ENCODE measurements at regions not wholly inside any gene's neighbourhood (a gene's known extent, or its start where the extent isn't known, plus 50 kb on each side); places are given as distances from the start of the nearest gene placed in this dataset.

DNA sequence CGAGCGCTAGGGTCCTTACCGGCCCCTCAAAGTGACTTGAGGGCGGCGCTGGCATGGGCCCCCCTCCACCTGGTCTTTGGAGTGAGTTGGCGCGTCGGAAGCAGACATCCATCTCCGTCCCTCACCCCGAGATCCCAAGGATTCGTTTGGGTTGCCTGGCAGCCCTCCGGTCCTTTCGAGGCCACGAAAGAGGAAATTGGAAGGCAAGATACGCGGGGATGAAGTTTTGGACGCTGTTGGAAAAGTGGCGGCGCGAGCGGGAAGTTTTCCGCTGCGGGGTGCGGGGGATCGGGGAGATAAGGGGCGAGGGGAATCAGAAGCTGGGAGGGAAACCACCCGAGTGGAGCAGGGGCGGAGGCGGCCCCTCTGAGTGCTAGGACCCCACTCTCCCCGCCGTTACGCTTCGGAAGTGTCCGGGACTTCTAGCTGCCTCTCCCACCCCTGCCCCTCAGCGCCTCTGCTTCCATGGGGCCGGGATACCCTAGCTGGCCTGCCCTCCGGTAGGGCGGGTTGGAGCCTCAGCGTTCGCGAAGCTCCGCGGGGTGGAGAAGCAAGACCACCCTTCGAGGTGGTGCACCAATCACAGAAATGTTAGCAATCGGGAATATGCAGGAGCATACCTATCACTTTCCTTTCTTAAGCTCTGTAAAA, 57.8 kb downstream of the FRMPD3 start:
- ATAC-seq (no peak; a peak in 1 of 6 replicates), FAIRE-seq (no peak), DNase-seq (ENCODE audit: low read depth in 1 of 2, low spot score in 1 of 2) (no peak)
- H3K4me3 ChIP-seq: peak overlapping the region; percentile 33; the same call in 2 of the 3 replicates
- TF ChIP-seq GATA3 (IDR thresholded peaks at IDR 0.05; ENCODE audit: borderline replicate concordance) (no peak), EHF (CRISPR knock-in tag; IDR thresholded peaks at IDR 0.05) (no peak), POLR2A (IDR thresholded peaks at IDR 0.05; ENCODE audit: low read length) (no peak), HMGXB4 (CRISPR knock-in tag; IDR thresholded peaks at IDR 0.05; ENCODE audit: borderline replicate concordance) (no peak), EHMT2 (IDR thresholded peaks at IDR 0.05; ENCODE audit: low read depth) (no peak), HEYL (CRISPR knock-in tag; IDR thresholded peaks at IDR 0.05) (no peak)
- H3K27ac ChIP-seq: no peak overlapping the region
- no peaks in the 10 kb centered on the region for H3K9me3 ChIP-seq
- H3K4me2 ChIP-seq: peak overlapping the region; percentile 75
- WGBS (ENCODE audit: missing lambda C conversion rate): 59% methylated on average over 35 of the region's 45 CpGs
- peaks cover 10% of the 10 kb centered on the region; the same call in 2 of the 3 replicates for H3K4me1 ChIP-seq
- POLR2A ChIA-PET: no interaction called here
- CTCF ChIA-PET: no interaction called here

DNA sequence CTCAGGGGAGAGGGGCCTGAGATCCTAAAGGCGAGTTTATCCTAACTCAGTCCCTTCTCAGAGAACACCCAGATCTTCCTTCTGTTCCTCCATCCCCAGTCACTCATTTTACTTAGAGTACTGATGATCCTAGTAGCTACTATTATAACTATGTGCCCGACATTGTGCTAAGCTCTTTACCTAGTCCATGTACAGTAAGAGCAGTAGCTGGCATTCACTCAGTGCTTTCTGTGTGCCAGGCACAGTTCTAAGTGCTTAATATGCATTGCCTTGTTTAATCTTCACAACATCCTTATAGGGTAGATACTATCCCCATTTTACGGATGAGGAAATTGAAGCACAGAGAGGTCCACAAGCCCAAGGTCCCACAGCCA, 58.3 kb downstream of the FRMPD3 start:
- TF ChIP-seq HOXB13 (CRISPR knock-in tag; IDR thresholded peaks at IDR 0.05; ENCODE audit: low read depth) (no peak), EHF (CRISPR knock-in tag; IDR thresholded peaks at IDR 0.05) (no peak), E2F6 (IDR thresholded peaks at IDR 0.05; ENCODE audit: borderline replicate concordance, low read depth) (no peak), TFCP2L1 (CRISPR knock-in tag; IDR thresholded peaks at IDR 0.05) (no peak), SREBF2 (IDR thresholded peaks at IDR 0.05) (no peak), ZC3H11A (IDR thresholded peaks at IDR 0.05) (no peak), FOXS1 (CRISPR knock-in tag; IDR thresholded peaks at IDR 0.05) (no peak), FOSB (CRISPR knock-in tag; IDR thresholded peaks at IDR 0.05) (no peak), RAD21 (conservative IDR thresholded peaks at IDR 0.05 in 1 of 2, IDR thresholded peaks at IDR 0.05 in 1 of 2) (no peak), HOXA7 (CRISPR knock-in tag; IDR thresholded peaks at IDR 0.05) (no peak), EHMT2 (IDR thresholded peaks at IDR 0.05; ENCODE audit: low read depth) (no peak), NR3C1 (IDR thresholded peaks at IDR 0.05) (no peak), KDM5A (IDR thresholded peaks at IDR 0.05) (no peak), GATA3 (IDR thresholded peaks at IDR 0.05; ENCODE audit: borderline replicate concordance) (no peak), MAZ (IDR thresholded peaks at IDR 0.05; ENCODE audit: borderline replicate concordance, low read depth, low read length) (no peak), ZSCAN20 (CRISPR knock-in tag; IDR thresholded peaks at IDR 0.05) (no peak), CHD2 (IDR thresholded peaks at IDR 0.05; ENCODE audit: low read length, partially characterized antibody) (no peak), MAFK (IDR thresholded peaks at IDR 0.05; ENCODE audit: partially characterized antibody) (no peak)
- TF ChIP-seq, protein P1, sequence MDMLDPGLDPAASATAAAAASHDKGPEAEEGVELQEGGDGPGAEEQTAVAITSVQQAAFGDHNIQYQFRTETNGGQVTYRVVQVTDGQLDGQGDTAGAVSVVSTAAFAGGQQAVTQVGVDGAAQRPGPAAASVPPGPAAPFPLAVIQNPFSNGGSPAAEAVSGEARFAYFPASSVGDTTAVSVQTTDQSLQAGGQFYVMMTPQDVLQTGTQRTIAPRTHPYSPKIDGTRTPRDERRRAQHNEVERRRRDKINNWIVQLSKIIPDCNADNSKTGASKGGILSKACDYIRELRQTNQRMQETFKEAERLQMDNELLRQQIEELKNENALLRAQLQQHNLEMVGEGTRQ (IDR thresholded peaks at IDR 0.05): no peak
- FAIRE-seq: no peak
- no peak for ATAC-seq
- no peak overlapping the region for H3K27ac ChIP-seq
- WGBS (ENCODE audit: missing lambda C conversion rate): 55% methylated on average over 3 of the region's 3 CpGs
- H3K9me3 ChIP-seq: no peaks in the 10 kb centered on the region
- no peak for DNase-seq (ENCODE audit: low read depth in 1 of 2, low spot score in 1 of 2)
- ChIA-PET CTCF (no interaction called here), POLR2A (no interaction called here)
- H3K4me3 ChIP-seq: no peak overlapping the region
- no peak overlapping the region for H3K4me2 ChIP-seq
- H3K4me1 ChIP-seq: peaks cover 10% of the 10 kb centered on the region; the same call in 2 of the 3 replicates

- CTCF ChIA-PET: no interaction called here
- TF ChIP-seq NPAS2 (CRISPR knock-in tag; IDR thresholded peaks at IDR 0.05; ENCODE audit: borderline replicate concordance): no peak
- no peak for TF ChIP-seq NFE2L2 (conservative IDR thresholded peaks at IDR 0.05; ENCODE audit: low read length)
- no peak for TF ChIP-seq ZC3H11A (IDR thresholded peaks at IDR 0.05)
- TF ChIP-seq, protein P2, sequence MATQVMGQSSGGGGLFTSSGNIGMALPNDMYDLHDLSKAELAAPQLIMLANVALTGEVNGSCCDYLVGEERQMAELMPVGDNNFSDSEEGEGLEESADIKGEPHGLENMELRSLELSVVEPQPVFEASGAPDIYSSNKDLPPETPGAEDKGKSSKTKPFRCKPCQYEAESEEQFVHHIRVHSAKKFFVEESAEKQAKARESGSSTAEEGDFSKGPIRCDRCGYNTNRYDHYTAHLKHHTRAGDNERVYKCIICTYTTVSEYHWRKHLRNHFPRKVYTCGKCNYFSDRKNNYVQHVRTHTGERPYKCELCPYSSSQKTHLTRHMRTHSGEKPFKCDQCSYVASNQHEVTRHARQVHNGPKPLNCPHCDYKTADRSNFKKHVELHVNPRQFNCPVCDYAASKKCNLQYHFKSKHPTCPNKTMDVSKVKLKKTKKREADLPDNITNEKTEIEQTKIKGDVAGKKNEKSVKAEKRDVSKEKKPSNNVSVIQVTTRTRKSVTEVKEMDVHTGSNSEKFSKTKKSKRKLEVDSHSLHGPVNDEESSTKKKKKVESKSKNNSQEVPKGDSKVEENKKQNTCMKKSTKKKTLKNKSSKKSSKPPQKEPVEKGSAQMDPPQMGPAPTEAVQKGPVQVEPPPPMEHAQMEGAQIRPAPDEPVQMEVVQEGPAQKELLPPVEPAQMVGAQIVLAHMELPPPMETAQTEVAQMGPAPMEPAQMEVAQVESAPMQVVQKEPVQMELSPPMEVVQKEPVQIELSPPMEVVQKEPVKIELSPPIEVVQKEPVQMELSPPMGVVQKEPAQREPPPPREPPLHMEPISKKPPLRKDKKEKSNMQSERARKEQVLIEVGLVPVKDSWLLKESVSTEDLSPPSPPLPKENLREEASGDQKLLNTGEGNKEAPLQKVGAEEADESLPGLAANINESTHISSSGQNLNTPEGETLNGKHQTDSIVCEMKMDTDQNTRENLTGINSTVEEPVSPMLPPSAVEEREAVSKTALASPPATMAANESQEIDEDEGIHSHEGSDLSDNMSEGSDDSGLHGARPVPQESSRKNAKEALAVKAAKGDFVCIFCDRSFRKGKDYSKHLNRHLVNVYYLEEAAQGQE (IDR thresholded peaks at IDR 0.05): no peak
- TF ChIP-seq, protein P3, sequence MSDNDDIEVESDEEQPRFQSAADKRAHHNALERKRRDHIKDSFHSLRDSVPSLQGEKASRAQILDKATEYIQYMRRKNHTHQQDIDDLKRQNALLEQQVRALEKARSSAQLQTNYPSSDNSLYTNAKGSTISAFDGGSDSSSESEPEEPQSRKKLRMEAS (IDR thresholded peaks at IDR 0.05): no peak
- Histone ChIP-seq H3K4me1 (peaks cover 10% of the 10 kb centered on the region; the same call in 2 of the 3 replicates), H3K9me3 (no peaks in the 10 kb centered on the region), H3K4me2 (no peak overlapping the region), H3K27ac (no peak overlapping the region), H3K4me3 (no peak overlapping the region)
- ATAC-seq: no peak
- POLR2A ChIA-PET: no interaction called here
- FAIRE-seq: no peak
- no peak for DNase-seq (ENCODE audit: low read depth in 1 of 2, low spot score in 1 of 2)
- WGBS (ENCODE audit: missing lambda C conversion rate): 56% methylated on average over 3 of the region's 3 CpGs
Observed at GRCh38 chrX:107508925-107509324, 59.5 kb downstream of the FRMPD3 start.

All from A549 (cell line).